Breast epithelium (tissue), 4 donors: ENCODE measurements at regions not wholly inside any gene's neighbourhood (a gene's known extent, or its start where the extent isn't known, plus 50 kb on each side); places are given as distances from the start of the nearest gene placed in this dataset.

Source experiments
- DNase-seq, 2 donors: peaks; one replicate each; pipeline ENCODE4 v3.0.0-alpha.2; 2019; ENCODE audit warnings: low spot score in 2 of 2
- H3K27ac ChIP-seq, 2 donors: fragments of 200-600 bp; sonication (generic) in 1 of 2; one replicate each; pipeline ENCODE4 v1.5.1; 2016 to 2019; ENCODE audit warnings: mild to moderate bottlenecking in 1 of 2
- H3K27me3 ChIP-seq, 2 donors: fragments of 200-600 bp; sonication (generic) in 1 of 2; one replicate each; pipeline versions ENCODE4 v1.5.1 to v1.6.0; 2017 to 2019; ENCODE audit warnings: control low read depth in 1 of 2, mild to moderate bottlenecking in 1 of 2
- H3K36me3 ChIP-seq: fragments of 200-600 bp; one replicate; pipeline ENCODE4 v1.5.1; 2019
- H3K4me1 ChIP-seq, 2 donors: fragments of 200-600 bp; sonication (generic); one replicate each; pipeline ENCODE4 v1.5.1; 2016 to 2019; ENCODE audit warnings: control low read depth in 1 of 2
- H3K4me3 ChIP-seq, 3 donors: fragments of 200-600 bp; sonication (generic); 1 replicate in 2 of 3; 2 replicates in 1 of 3; pipeline ENCODE4 v1.5.1; 2016 to 2019; ENCODE audit warnings: mild to moderate bottlenecking in 3 of 3, moderate library complexity in 2 of 3
- H3K9me3 ChIP-seq, 2 donors: fragments of 200-600 bp; sonication (generic) in 1 of 2; one replicate each; pipeline ENCODE4 v1.5.1; 2016 to 2019; ENCODE audit warnings: control low read depth in 1 of 2
- CTCF ChIP-seq, 3 donors: fragments of 450-650 bp; IDR thresholded peaks; one replicate each; pipeline ENCODE4 v1.5.1; 2016 to 2017; ENCODE audit warnings: antibody characterized with exemption in 3 of 3, mild to moderate bottlenecking in 3 of 3, moderate library complexity in 3 of 3
- POLR2A ChIP-seq: fragments of 450-650 bp; IDR thresholded peaks from one replicate; pipeline ENCODE4 v1.6.1; 2016; ENCODE audit warnings: antibody characterized with exemption, mild to moderate bottlenecking, moderate library complexity
- POLR2AphosphoS5 ChIP-seq, 3 donors: sonication (generic); formaldehyde crosslinking; IDR thresholded peaks; one replicate each; pipeline ENCODE4 v1.6.1; 2017; ENCODE audit warnings: antibody characterized with exemption in 3 of 3
- intact Hi-C: fragments of 100-400 bp; cut with DNase I; formaldehyde crosslinking; loops from one replicate; pipeline ENCODE4 v1.15.1; 2023; ENCODE audit warnings: low total_unique reads

- Histone ChIP-seq H3K27ac (no peak overlapping the region), H3K4me1 (no peaks in the 10 kb centered on the region), H3K4me3 (no peak overlapping the region), H3K36me3 (no peaks in the 10 kb centered on the region), H3K9me3 (no peaks in the 10 kb centered on the region), H3K27me3 (no peaks in the 10 kb centered on the region)
- intact Hi-C loops, result no loop called here
- no peak for DNase-seq
- TF ChIP-seq POLR2AphosphoS5 (IDR thresholded peaks at IDR 0.05), result no peak
- TF ChIP-seq CTCF (IDR thresholded peaks at IDR 0.05), result no peak
- no peak for TF ChIP-seq POLR2A
Observed at GRCh38 chr7:133180717-133181116, 72.2 kb upstream of the EXOC4 start.

- no peaks in the 10 kb centered on the region for H3K27me3 ChIP-seq
- intact Hi-C loops, result no loop called here
- H3K4me1 ChIP-seq, result no peaks in the 10 kb centered on the region
- TF ChIP-seq POLR2A (no peak), POLR2AphosphoS5 (IDR thresholded peaks at IDR 0.05) (no peak)
- no peaks in the 10 kb centered on the region for H3K9me3 ChIP-seq
- no peak for DNase-seq
- H3K27ac ChIP-seq, result no peak overlapping the region
- no peak overlapping the region for H3K4me3 ChIP-seq
- H3K36me3 ChIP-seq, result no peaks in the 10 kb centered on the region
Observed at GRCh38 chr7:133183042-133183794, 69.7 kb upstream of the EXOC4 start.

GRCh38 chr7:133183969-133184368 lies 68.9 kb upstream of the EXOC4 start:
- Histone ChIP-seq H3K9me3 (no peaks in the 10 kb centered on the region), H3K27ac (no peak overlapping the region), H3K27me3 (no peaks in the 10 kb centered on the region), H3K4me1 (no peaks in the 10 kb centered on the region), H3K36me3 (no peaks in the 10 kb centered on the region), H3K4me3 (no peak overlapping the region)
- DNase-seq, result no peak
- TF ChIP-seq POLR2AphosphoS5 (IDR thresholded peaks at IDR 0.05) (no peak), CTCF (IDR thresholded peaks at IDR 0.05) (no peak), POLR2A (no peak)
- intact Hi-C loops, result no loop called here

- no peaks in the 10 kb centered on the region for H3K36me3 ChIP-seq
- intact Hi-C loops, result no loop called here
- no peak for TF ChIP-seq POLR2AphosphoS5 (IDR thresholded peaks at IDR 0.05)
- TF ChIP-seq CTCF (IDR thresholded peaks at IDR 0.05), result no peak
- TF ChIP-seq POLR2A, result no peak
Observed at GRCh38 chr7:133185512-133185911, 67.4 kb upstream of the EXOC4 start.

GRCh38 chr7:133186060-133186459 lies 66.8 kb upstream of the EXOC4 start:
- no peak for TF ChIP-seq CTCF (IDR thresholded peaks at IDR 0.05)
- no peak for TF ChIP-seq POLR2AphosphoS5 (IDR thresholded peaks at IDR 0.05)
- TF ChIP-seq POLR2A, result no peak
- Histone ChIP-seq H3K4me3 (no peak overlapping the region), H3K27ac (no peak overlapping the region), H3K9me3 (no peaks in the 10 kb centered on the region), H3K27me3 (no peaks in the 10 kb centered on the region), H3K4me1 (no peaks in the 10 kb centered on the region), H3K36me3 (no peaks in the 10 kb centered on the region)
- no peak for DNase-seq
- intact Hi-C loops, result no loop called here

More at GRCh38 chr7:133185512-133185911, 67.4 kb upstream of the EXOC4 start:
- DNase-seq, result no peak
- H3K4me3 ChIP-seq, result no peak overlapping the region
- H3K27me3 ChIP-seq, result no peaks in the 10 kb centered on the region
- no peak overlapping the region for H3K27ac ChIP-seq
- H3K9me3 ChIP-seq, result no peaks in the 10 kb centered on the region
- H3K4me1 ChIP-seq, result no peaks in the 10 kb centered on the region
